HG03135 (cell line): ENCODE measurements at regions not wholly inside any gene's neighbourhood (a gene's known extent, or its start where the extent isn't known, plus 50 kb on each side); places are given as distances from the start of the nearest gene placed in this dataset.
"Not testable (repeated sequence)": the region's sequence is repeated elsewhere in the genome, so short reads cannot be mapped to it uniquely, and the experiment has no call there.

ENCODE experiments used
- ATAC-seq: cut with Tn5 transposase; IDR thresholded peaks from one replicate; pipeline ENCODE4 v1.9.1; 2021; ENCODE audit warnings: mild to moderate bottlenecking, moderate library complexity; ENCODE audit not compliant: unreplicated experiment

DNA sequence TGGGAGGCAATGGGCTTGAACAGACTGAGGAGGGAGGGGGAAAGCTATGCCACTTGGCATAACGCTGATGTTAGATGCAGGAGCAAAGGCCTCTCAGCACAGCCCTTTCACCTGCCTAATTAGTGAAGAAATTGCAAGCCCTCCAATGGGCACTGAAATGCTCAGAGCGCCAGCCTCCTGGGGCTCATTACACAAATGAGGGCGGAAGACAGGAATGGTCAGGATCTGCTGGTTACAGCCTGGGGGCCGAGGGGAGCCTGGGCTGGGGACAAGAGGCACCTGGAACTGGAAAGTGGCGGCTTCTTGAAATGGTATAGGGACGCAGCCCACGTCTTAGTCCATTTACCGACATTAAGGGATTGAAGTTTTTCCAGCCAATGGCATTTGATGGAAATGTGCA lies 50.2 kb upstream of the PLET1 start:
- ATAC-seq, result no peak

- no peak for ATAC-seq
These were observed 54.5 kb upstream of the PLET1 start for GRCh38 chr11:112315057-112315720.

GRCh38 chr11:112315861-112316739 lies 55.4 kb upstream of the PLET1 start:
- ATAC-seq, result no peak

- no peak for ATAC-seq
These were observed 56.3 kb upstream of the PLET1 start for GRCh38 chr11:112316971-112317370.

DNA sequence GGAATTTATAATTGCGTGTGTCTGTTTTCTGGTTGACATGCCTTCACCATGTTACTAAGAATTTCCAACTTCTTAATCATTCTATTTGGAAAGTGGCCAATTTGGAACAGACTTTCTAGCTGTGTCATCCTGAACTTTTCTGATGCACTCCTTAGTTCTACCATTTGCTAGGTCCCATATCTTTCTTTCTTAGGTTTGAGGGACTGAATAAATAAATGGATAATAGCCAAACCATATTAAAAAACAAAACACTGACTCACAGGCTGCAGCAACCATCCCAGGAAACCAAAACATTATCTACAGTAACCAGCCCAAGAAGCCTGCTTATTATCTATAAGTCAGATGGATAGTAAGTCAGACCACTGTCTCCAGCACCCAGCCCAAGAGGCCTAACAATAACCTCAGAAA lies 57.5 kb upstream of the PLET1 start:
- no peak for ATAC-seq

DNA sequence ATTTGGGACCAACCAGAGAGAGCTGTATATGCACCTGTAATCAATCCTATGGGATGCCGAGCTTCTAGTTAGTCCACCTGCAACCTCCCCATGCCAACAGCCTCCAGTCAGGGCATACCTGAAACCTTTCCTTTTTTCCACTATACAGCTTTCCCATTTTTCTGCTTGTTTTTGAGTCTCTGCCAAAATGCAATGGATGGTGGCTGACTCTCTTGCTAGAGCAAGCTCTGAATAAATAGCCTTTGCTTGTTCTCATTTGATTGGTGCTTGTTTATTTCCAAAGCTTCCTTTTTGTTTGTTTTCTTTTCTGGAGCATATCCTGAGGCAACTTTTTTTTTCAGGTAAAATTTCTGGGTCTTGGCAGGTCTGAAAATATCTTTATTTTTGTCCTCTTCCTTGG lies 58.0 kb upstream of the PLET1 start:
- ATAC-seq, result no peak

DNA sequence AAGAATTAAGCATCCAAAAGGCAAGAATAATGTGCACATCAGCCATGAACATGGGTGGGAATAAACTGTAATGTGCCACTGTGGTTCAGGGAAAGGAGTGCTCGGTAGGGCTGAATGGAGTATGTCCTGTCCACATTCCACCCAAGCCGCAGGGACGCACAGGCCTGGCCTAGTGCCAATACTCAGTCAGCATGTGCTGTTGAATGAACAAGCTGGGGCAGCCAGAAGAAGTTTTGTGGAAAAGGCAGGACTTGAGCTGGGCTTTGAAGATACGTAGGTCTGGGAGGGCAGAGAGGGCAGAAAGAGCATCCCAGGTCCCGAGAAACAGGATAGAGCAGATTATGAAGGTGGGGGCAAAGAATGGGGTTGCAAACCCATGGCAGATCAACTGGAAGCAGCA lies 60.0 kb upstream of the PLET1 start:
- no peak for ATAC-seq

- ATAC-seq, result no peak
These were observed 61.0 kb upstream of the PLET1 start for GRCh38 chr11:112321501-112322172.

DNA sequence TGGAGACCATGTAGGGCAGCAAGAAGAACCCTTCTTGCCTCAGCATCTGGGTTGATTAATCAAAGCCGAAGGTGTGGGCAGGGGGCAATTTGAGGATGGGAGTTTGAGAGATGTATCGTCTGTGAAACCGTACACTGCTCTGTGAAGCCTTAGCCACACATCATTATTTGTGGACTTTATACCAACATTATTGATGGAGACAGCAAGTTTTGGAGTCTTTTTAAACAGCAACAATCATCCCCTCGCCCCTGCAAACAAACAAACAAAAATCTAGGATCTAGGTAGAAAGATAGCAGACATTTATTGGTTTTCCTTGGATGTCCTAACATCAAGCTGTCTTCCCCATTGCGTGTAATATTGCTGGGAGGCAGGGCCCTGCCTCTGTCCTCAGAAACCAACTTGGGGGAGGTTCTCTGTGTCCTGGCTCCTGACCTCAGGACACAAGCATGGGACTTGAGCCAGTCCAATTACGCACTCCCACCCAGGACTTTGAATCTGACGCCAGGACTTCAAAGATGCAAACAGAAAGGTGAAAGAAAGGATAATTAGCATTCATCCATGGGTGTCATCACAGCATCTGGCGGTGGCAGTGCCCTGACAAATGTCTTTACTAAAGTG lies 61.6 kb upstream of the PLET1 start:
- no peak for ATAC-seq

GRCh38 chr11:112334381-112334780 lies 73.7 kb upstream of the PLET1 start:
- ATAC-seq, result no peak

- no peak for ATAC-seq
These were observed 75.8 kb upstream of the PLET1 start for GRCh38 chr11:112336356-112336886.

DNA sequence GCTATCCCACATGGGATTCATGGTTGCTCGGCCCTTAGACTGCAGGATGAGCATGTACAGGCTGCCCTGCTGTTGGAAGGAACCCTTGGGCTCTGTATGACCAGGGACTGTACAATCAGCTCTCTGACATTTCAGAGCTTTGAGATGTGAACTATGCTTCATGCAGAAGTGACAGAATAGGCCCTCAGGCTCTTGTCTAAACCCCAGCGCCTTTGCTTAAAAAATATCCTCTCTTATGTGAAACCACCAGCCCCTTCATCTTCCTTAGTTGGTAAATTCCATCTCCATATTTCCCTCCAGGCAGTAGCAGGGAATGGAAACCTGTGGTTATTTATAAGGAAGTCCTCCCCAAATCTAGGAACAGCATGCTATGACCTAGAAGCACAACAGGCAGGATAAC lies 78.9 kb upstream of the PLET1 start:
- no peak for ATAC-seq

DNA sequence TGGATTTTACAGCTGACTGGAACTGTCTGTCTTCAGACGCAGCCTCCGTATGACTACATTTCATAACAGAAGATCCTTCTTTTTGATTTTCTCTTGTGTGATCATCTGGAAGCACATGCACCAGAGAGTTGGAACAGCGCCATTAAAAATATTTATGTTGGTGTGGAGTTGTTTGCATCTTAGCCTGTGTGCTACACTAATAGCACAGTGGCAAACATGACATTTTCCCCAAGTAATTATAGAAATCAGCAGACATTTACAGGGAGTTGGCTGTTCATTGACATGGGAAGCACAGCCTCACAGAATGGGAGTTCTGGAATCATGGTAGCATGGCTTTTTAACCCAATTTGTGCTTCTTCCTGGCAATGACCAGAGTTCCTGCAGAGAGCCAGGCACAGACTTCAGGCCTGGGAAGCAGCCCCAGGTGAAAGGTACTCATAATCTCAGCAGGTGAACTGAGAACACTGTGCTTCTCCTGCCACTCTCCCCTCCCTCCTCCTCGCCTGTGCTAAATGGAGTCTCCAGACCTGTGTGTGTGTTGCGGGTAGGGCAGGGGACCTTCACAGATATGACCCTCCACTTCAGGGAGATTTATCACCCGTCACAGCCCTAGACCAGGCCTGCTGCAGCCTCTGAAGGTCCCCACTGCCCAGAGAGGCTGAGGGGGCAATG lies 82.8 kb upstream of the PLET1 start:
- ATAC-seq, result no peak

GRCh38 chr11:112344040-112344413 lies 83.4 kb upstream of the PLET1 start:
- ATAC-seq, result no peak

DNA sequence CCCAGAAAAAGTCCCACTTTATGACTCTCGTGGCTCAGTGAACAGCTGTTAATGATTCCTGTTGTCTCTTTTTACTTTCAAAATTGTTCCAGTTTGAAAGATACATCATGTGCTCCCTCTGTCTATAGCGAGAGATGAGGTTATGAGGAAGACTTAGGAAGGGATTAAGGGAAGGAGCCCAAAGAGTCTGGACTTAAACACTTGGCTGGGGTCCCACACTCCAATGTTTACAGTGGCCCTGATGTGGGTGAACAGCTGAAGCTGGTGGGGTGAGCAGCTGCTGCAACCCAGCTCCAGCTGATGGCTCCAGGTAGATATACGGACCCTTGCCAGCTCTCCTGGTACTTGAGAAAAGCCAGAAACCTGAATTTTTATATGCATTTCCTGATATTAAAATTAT lies 84.5 kb upstream of the PLET1 start:
- no peak for ATAC-seq

- ATAC-seq, result no peak
These were observed 85.0 kb upstream of the PLET1 start for GRCh38 chr11:112345706-112346105.

- no peak for ATAC-seq
These were observed 85.9 kb upstream of the PLET1 start for GRCh38 chr11:112346586-112346985.

GRCh38 chr11:112348480-112349029 lies 87.9 kb upstream of the PLET1 start:
- ATAC-seq, result no peak

DNA sequence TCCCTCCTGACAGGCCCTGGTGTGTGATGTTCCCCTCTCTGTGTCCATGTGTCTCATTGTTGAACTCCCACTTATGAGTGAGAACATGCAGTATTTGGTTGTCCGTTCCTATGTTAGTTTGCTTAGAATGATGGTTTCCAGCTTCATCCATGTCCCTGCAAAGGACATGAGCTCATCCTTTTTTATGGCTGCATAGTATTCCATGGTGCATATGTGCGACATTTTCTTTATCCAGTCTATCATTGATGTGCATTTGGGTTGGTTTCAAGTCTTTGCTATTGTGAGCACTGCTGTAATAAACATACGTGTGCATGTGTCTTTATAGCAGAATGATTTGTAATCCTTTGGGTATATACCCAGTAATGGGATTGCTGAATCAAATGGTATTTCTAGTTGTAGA lies 90.8 kb upstream of the PLET1 start:
- ATAC-seq, result not testable (repeated sequence)

DNA sequence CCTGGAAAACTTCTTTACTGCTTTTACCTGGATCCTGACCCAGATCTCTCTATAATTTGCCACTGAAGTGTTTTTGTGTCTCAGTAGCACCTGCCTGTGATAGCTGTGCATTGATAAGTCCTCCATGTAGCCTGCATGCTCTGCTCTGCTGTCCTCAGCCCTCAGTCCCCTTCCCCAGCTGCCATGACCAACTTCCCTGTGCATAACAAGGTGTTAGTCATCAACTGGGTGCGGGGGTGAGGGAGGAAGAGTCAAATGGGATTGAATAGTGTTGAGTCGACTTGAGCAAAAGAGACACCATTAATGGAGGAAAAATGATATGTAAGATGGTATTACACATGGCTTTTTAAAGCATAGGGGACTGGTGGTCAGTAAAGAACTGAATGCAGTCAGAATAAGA lies 92.2 kb upstream of the PLET1 start:
- ATAC-seq, result no peak
